BE2C (cell line): ENCODE measurements at regions not wholly inside any gene's neighbourhood (a gene's known extent, or its start where the extent isn't known, plus 50 kb on each side); places are given as distances from the start of the nearest gene placed in this dataset.
"Not testable (repeated sequence)": the region's sequence is repeated elsewhere in the genome, so short reads cannot be mapped to it uniquely, and the experiment has no call there.

Experiments
- DNase-seq: peaks from one replicate; pipeline ENCODE4 v3.0.0-alpha.2; 2020
- H3K27me3 ChIP-seq: fragments of 250-450 bp; sonication (Bioruptor Pico); 2 replicates; pipeline ENCODE4 v1.5.1; 2020; ENCODE audit warnings: mild to moderate bottlenecking
- H3K36me3 ChIP-seq: fragments of 250-450 bp; sonication (Bioruptor Pico); 2 replicates; pipeline ENCODE4 v1.5.1; 2020; ENCODE audit warnings: mild to moderate bottlenecking
- H3K4me1 ChIP-seq: fragments of 250-450 bp; sonication (Bioruptor Pico); 2 replicates; pipeline ENCODE4 v1.5.1; 2020
- H3K4me3 ChIP-seq: 2 replicates; pipeline ENCODE4 v1.5.1; 2011; ENCODE audit warnings: low read depth, low read length
- H3K9me3 ChIP-seq: fragments of 250-450 bp; sonication (Bioruptor Pico); 2 replicates; pipeline ENCODE4 v1.5.1; 2020
- TF ChIP-seq, protein P1 (sequence below): IDR thresholded peaks from 2 replicates; pipeline ENCODE4 v1.5.1; 2012; ENCODE audit warnings: mild to moderate bottlenecking, low read depth, low read length

DNA sequence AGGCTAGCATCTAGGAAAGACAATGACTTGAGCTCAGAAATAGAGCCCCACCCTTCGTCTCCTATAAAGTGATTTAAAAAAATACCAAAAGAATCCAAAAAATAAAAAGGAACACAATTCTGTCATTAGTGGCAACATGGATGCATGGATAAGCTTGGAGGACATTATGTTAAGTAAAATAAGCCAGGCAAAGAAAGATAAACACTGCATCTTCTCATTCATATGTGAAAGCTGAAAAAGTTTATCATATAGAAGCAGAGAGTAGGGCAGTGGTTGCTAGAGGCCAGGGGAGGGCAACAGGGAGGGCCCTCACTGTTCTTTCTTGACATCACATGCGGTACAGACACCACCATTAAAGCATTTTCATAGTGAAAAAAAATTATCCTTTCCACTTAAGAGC, 220.9 kb upstream of the TRPC7 start:
- no peaks in the 10 kb centered on the region for H3K4me1 ChIP-seq
- no peak for DNase-seq
- no peaks in the 10 kb centered on the region for H3K36me3 ChIP-seq
- H3K4me3 ChIP-seq: no peak overlapping the region
- TF ChIP-seq, protein P1, sequence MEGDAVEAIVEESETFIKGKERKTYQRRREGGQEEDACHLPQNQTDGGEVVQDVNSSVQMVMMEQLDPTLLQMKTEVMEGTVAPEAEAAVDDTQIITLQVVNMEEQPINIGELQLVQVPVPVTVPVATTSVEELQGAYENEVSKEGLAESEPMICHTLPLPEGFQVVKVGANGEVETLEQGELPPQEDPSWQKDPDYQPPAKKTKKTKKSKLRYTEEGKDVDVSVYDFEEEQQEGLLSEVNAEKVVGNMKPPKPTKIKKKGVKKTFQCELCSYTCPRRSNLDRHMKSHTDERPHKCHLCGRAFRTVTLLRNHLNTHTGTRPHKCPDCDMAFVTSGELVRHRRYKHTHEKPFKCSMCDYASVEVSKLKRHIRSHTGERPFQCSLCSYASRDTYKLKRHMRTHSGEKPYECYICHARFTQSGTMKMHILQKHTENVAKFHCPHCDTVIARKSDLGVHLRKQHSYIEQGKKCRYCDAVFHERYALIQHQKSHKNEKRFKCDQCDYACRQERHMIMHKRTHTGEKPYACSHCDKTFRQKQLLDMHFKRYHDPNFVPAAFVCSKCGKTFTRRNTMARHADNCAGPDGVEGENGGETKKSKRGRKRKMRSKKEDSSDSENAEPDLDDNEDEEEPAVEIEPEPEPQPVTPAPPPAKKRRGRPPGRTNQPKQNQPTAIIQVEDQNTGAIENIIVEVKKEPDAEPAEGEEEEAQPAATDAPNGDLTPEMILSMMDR: no peak
- no peaks in the 10 kb centered on the region for H3K9me3 ChIP-seq
- no peaks in the 10 kb centered on the region for H3K27me3 ChIP-seq

DNA sequence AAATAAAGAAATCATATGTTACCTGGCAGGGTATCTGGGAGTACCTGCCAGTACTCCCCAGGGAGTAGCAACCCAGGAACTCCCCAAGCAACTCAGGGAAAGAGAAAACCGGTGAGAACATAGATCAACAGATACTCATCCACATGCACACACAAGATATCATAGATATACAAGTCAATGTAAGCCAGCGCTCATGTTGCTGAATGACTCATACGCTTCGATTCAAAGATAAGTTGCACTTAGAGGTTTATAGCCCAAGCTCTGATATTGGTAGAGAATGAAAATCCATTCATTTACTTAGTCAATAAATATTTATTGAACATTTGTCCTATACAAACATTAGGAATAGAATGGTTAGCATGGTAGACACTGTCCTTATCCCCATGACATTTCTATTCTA, 219.1 kb upstream of the TRPC7 start:
- DNase-seq: no peak
- H3K27me3 ChIP-seq: no peaks in the 10 kb centered on the region
- no peaks in the 10 kb centered on the region for H3K4me1 ChIP-seq
- H3K9me3 ChIP-seq: no peaks in the 10 kb centered on the region
- H3K4me3 ChIP-seq: no peak overlapping the region
- TF ChIP-seq, protein P1: no peak
- H3K36me3 ChIP-seq: no peaks in the 10 kb centered on the region

DNA sequence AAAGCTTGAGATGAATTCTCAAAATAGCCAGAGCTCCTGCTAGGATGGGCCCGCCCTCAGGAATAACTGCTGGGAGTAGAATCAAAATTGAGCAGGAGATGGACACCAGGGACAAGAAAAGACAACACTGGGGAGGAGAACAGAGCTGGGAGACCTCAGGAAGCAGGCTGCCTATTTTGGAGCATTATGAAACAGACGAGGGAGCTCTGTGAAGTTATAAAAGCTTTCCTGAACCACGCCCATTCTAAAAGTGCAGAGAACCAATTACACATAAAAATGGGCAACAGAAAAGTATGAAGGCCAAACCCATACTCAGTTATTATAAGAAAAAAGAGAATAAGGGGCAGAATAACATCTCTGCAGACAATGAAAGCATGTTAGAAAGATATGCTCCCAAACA, 213.9 kb upstream of the TRPC7 start:
- Histone ChIP-seq H3K9me3 (no peaks in the 10 kb centered on the region), H3K4me3 (no peak overlapping the region), H3K36me3 (no peaks in the 10 kb centered on the region), H3K4me1 (no peaks in the 10 kb centered on the region), H3K27me3 (no peaks in the 10 kb centered on the region)
- TF ChIP-seq, protein P1: no peak
- DNase-seq: no peak

DNA sequence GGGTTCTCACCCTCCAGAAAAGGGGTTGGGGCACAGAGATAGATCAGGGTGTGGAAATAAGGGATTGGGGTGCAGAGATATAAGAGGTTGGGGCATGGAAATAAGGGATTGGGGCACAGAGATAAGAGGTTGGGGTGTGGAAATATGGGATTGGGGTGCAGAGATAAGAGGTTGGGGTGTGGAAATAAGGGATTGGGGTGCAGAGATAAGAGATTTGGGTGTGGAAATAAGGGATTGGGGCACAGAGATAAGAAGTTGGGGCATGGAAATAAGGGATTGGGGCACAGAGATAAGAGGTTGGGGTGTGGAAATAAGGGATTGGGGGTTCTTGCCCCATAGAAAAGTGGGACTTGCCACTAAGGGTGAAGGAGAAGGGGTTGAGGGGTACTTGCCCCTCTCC, 204.5 kb upstream of the TRPC7 start:
- not testable (repeated sequence) for DNase-seq, H3K4me1 ChIP-seq, H3K4me3 ChIP-seq

DNA sequence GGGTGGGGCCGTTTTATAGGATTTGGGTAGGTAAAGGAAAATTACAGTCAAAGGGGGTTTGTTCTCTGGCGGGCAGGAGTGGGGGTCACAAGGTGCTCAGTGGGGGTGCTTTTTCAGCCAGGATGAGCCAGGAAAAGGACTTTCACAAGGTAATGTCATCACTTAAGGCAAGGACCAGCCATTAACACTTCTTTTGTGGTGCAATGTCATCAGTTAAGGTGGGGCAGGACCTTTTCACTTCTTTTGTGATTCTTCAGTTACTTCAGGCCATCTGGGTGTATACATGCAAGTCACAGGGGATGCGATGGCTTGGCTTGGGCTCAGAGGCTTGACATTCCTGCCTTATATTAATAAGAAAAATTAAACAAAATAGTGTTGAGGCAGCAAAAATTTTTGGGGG, 200.1 kb upstream of the TRPC7 start:
- DNase-seq, H3K4me1 ChIP-seq, H3K27me3 ChIP-seq, H3K36me3 ChIP-seq, H3K4me3 ChIP-seq, H3K9me3 ChIP-seq: not testable (repeated sequence)

More for the DNA sequence above, 204.5 kb upstream of the TRPC7 start:
- H3K36me3 ChIP-seq, H3K27me3 ChIP-seq, H3K9me3 ChIP-seq: not testable (repeated sequence)

DNA sequence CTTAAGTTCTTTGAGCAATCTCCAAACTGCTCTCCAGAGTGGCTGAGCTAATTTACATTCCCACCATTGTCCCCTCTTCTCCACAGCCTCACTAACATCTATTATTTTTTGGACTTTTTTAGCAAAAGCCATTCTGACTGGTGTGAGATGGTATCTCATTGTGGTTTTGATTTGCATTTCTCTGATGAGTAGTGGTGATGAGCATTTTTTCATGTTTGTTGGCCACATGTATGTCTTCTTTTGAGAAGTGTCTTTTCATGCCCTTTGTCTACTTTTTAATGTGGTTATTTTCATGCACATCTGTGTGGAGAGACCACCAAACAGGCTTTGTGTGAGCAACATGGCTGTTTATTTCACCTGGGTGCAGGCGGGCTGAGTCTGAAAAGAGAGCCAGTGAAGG, 199.7 kb upstream of the TRPC7 start:
- not testable (repeated sequence) for H3K36me3 ChIP-seq, H3K4me1 ChIP-seq, H3K4me3 ChIP-seq, H3K27me3 ChIP-seq, H3K9me3 ChIP-seq, DNase-seq

DNA sequence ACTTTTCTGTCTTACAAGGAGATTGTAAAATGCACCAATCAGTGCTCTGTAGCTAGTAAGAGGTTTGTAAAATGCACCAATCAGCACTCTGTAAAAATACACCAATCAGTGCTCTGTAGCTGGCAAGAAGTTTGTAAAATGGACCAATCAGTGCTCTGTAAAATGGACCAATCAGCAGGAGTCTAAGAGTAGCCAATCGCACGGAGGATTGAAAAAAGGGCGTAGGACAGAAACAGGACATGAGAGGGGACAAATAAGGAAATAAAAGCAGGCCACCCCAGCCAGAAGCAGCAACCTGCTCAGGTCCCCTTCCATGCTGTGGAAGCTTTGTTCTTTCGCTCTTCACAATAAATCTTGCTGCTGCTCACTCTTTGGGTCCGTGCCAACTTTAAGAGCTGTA, 199.1 kb upstream of the TRPC7 start:
- not testable (repeated sequence) for H3K36me3 ChIP-seq, H3K4me1 ChIP-seq, H3K4me3 ChIP-seq, DNase-seq, H3K27me3 ChIP-seq, H3K9me3 ChIP-seq

DNA sequence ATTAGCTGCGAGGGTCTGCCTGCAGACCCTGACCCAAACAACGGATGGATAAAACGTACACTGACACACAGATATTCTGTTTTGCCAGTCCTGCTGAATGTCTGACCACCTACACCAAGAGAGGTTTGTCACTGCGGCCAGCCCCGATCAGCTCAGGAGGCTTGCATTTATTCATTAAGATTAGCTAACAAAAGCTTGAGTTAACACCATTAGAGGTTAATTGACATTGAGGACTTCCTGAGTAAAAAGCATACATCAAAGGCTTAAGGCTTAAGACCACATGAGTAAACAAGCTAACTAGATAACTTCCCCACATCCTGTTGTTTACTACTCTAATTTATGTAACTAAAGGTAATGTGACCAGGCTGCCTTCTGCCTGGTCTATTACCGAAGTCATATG, 198.1 kb upstream of the TRPC7 start:
- TF ChIP-seq, protein P1: no peak
- H3K4me1 ChIP-seq: no peaks in the 10 kb centered on the region
- DNase-seq: no peak
- H3K36me3 ChIP-seq: no peaks in the 10 kb centered on the region
- H3K9me3 ChIP-seq: no peaks in the 10 kb centered on the region
- no peaks in the 10 kb centered on the region for H3K27me3 ChIP-seq
- H3K4me3 ChIP-seq: no peak overlapping the region
